GM12878 (cell line): ENCODE measurements at regions not wholly inside any gene's neighbourhood (a gene's known extent, or its start where the extent isn't known, plus 50 kb on each side); places are given as distances from the start of the nearest gene placed in this dataset.

Experiments used
- CEBPB ChIP-seq, 2 experiments: fragments of 150-350 bp in 1 of 2; IDR thresholded peaks; 2 replicates each; pipeline ENCODE4 v1.6.1; 2012 to 2014; ENCODE audit warnings: low read depth in 2 of 2, low read length in 2 of 2, borderline replicate concordance in 1 of 2, inconsistent platforms in 1 of 2
- CTCF ChIP-seq, 3 experiments: IDR thresholded peaks in 2 of 3; conservative IDR thresholded peaks in 1 of 3; 2 replicates each; pipeline ENCODE4 v1.5.1; 2011; ENCODE audit warnings: low read depth in 3 of 3, low read length in 3 of 3, mild to moderate bottlenecking in 3 of 3, control low read depth in 2 of 3, moderate library complexity in 2 of 3, inconsistent platforms in 1 of 3, mixed read lengths in 1 of 3; ENCODE audit not compliant: control insufficient read depth in 2 of 3, insufficient read depth in 1 of 3; ENCODE audit errors: extremely low read depth in 1 of 3
- E4F1 ChIP-seq: fragments of 450-650 bp; IDR thresholded peaks from 2 replicates; pipeline ENCODE4 v1.6.1; 2018; ENCODE audit warnings: borderline replicate concordance, mild to moderate bottlenecking; ENCODE audit not compliant: partially characterized antibody
- ELK1 ChIP-seq: IDR thresholded peaks from 2 replicates; pipeline ENCODE4 v1.6.1; 2012; ENCODE audit warnings: low read depth, low read length, improper control_type of control experiment
- MEF2A ChIP-seq: IDR thresholded peaks from 2 replicates; pipeline ENCODE4 v1.6.1; 2011; ENCODE audit warnings: low read depth, mild to moderate bottlenecking, low read length, moderate library complexity; ENCODE audit not compliant: insufficient read depth
- NFXL1 ChIP-seq: fragments of 450-650 bp; IDR thresholded peaks from 2 replicates; pipeline ENCODE4 v1.6.1; 2017; ENCODE audit warnings: antibody characterized with exemption, mild to moderate bottlenecking, borderline replicate concordance
- PKNOX1 ChIP-seq: fragments of 450-650 bp; IDR thresholded peaks from 2 replicates; pipeline ENCODE4 v1.6.1; 2016; ENCODE audit warnings: mild to moderate bottlenecking
- POLR2A ChIP-seq: IDR thresholded peaks from 2 replicates; pipeline ENCODE4 v1.6.1; 2011; ENCODE audit warnings: low read depth, mild to moderate bottlenecking, low read length
- POLR2AphosphoS5 ChIP-seq: IDR thresholded peaks from 2 replicates; pipeline ENCODE4 v1.6.1; 2011; ENCODE audit warnings: mild to moderate bottlenecking, low read length, inconsistent platforms
- POU2F2 ChIP-seq: IDR thresholded peaks from 3 replicates; pipeline ENCODE4 v1.6.1; 2011; ENCODE audit warnings: low read depth, mild to moderate bottlenecking, low read length, borderline replicate concordance
- TARDBP ChIP-seq: IDR thresholded peaks from 2 replicates; pipeline ENCODE4 v1.6.1; 2016; ENCODE audit warnings: borderline replicate concordance

- no peak for TF ChIP-seq POLR2A
- no peak for TF ChIP-seq POU2F2
- no peak for TF ChIP-seq CTCF (IDR thresholded peaks at IDR 0.05 in 2 of 3, conservative IDR thresholded peaks at IDR 0.05 in 1 of 3; ENCODE audit: control insufficient read depth in 2 of 3, extremely low read depth in 1 of 3, insufficient read depth in 1 of 3, low read depth in 3 of 3, low read length in 3 of 3)
- TF ChIP-seq PKNOX1 = no peak
- TF ChIP-seq TARDBP = no peak
- TF ChIP-seq E4F1 = no peak
- TF ChIP-seq ELK1 = no peak
- no peak for TF ChIP-seq POLR2AphosphoS5
- TF ChIP-seq NFXL1 = no peak
- TF ChIP-seq MEF2A = no peak
- TF ChIP-seq CEBPB (IDR thresholded peaks at IDR 0.05; ENCODE audit: borderline replicate concordance in 1 of 2, low read depth in 2 of 2, low read length in 2 of 2) = no peak
These were observed 165.6 kb upstream of the OGFRL1 start for GRCh38 chr6:71123051-71123450.
